ENCODE measurements at regions not wholly inside any gene's neighbourhood (a gene's known extent, or its start where the extent isn't known, plus 50 kb on each side); places are given as distances from the start of the nearest gene placed in this dataset.

DNA sequence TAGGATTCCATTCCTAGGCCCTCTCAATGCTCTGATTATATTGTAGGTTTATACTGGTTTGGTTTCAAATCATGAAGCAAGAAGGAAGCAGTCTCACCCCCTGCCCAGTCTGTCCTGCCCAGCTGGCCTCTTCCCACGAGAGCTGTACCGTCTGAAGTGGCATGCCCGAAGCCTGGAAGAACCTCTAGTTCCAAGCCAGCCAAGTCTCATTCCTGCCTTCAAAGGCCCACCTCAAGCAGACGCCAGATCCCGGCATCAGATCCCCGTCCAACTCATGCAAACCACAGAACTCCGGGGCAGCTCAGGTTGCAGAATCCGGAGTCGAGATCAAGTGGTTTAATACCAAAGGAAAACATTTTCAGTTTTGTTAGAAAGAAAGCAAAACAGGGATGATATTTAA lies 234.4 kb downstream of the LPIN1 start:
- no peaks in the 10 kb centered on the region for H3K4me1 ChIP-seq
- H3K36me3 ChIP-seq (replicated peaks), result no peaks in the 10 kb centered on the region
- no peak overlapping the region for H3K4me3 ChIP-seq
- DNase-seq (ENCODE audit: low spot score in 2 of 2), result no peak
- in situ Hi-C loops (cut with MboI; ENCODE audit: low sequenced_read_pairs), result no loop called here
- H3K27me3 ChIP-seq (ENCODE audit: low read depth), result no peaks in the 10 kb centered on the region
- H3K9me3 ChIP-seq, result no peaks in the 10 kb centered on the region

DNA sequence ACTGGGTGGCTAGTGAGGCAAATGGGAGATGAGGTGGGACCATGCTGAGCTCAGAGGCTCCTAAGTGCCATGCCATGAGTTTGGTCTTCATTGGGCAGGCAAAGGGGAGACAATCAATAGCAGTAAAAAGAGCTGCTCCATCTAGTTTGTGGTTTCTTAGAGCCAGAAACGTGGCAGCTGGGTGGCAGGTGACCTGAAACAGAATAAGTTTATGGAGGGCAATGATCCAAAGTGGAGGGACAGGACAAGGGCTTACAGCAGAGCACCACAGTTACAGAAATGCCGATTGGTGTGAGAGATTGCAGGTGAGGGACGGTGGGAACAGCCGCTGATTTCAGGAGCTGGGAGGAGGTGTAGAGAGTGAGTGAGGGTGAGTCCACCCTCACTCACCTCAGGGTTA lies 237.0 kb downstream of the LPIN1 start:
- Histone ChIP-seq H3K27me3 (ENCODE audit: low read depth) (no peaks in the 10 kb centered on the region), H3K36me3 (replicated peaks) (no peaks in the 10 kb centered on the region), H3K9me3 (no peaks in the 10 kb centered on the region), H3K4me3 (no peak overlapping the region), H3K4me1 (no peaks in the 10 kb centered on the region)
- in situ Hi-C loops (cut with MboI; ENCODE audit: low sequenced_read_pairs), result no loop called here
- DNase-seq (ENCODE audit: low spot score in 2 of 2), result no peak

DNA sequence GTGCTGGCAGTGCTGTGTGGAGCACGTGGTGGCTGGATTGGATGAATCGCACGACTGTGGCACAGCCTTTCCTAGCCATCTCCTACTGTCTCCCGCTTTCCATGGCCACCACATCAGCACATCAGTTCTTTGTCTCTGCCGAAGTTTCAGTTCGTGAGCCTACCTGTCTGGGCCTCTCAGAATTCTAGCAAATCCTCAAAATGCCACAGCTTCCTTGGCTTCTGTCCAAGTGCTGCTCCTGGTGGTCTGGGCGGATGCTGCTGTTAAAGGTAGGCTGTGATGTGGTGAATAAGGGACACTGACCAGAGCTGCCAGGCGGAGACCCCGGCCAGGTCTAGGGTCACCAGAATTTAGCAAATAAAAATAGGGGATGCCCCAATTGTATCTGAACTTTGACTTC lies 237.4 kb downstream of the LPIN1 start:
- no peaks in the 10 kb centered on the region for H3K4me1 ChIP-seq
- in situ Hi-C loops (cut with MboI; ENCODE audit: low sequenced_read_pairs), result no loop called here
- H3K9me3 ChIP-seq, result no peaks in the 10 kb centered on the region
- no peaks in the 10 kb centered on the region for H3K36me3 ChIP-seq (replicated peaks)
- DNase-seq (ENCODE audit: low spot score in 2 of 2), result no peak
- no peak overlapping the region for H3K4me3 ChIP-seq
- no peaks in the 10 kb centered on the region for H3K27me3 ChIP-seq (ENCODE audit: low read depth)

DNA sequence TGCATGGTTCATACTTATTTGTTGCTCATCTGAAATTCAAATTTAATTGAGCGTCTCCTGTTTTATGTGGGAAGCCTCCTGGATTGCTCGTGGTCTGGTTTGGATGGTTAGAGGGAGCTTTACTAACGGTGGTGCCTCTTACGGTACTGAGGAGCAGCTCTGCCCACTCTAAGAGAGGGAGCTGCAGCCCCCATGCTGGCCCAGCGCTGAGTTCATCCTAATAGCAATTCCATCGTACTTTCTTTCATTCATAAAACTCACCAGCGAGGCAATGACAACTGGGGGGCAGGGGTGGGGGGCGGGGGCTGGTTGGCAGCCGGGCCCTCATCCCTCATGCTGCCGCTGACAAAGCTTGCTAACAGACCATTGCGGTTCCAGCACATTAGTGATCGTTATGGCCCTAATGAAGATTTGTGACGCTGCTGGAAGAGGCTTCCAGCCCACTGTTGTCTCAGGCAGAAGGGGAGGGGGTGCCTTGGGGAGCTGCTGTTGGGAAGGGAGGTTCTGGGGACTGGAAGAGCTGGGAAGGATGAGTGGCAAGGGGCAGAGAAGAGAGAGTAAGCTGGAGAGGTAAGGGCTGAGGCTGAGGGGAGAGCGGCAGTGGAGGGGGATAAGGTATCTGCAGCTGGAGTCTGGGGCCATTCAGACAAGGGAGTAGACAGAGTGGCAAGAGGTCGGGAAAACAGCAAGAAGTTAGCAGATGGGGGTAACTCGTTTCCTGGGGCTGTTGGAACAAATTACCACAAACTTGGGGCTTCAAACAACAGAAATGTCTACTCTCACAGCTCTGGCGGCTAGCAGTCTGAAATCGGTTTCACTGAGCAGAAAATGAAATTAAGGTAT lies 238.1 kb downstream of the LPIN1 start:
- in situ Hi-C loops (cut with MboI; ENCODE audit: low sequenced_read_pairs), result no loop called here
- Histone ChIP-seq H3K27me3 (ENCODE audit: low read depth) (no peaks in the 10 kb centered on the region), H3K4me3 (no peak overlapping the region)

DNA sequence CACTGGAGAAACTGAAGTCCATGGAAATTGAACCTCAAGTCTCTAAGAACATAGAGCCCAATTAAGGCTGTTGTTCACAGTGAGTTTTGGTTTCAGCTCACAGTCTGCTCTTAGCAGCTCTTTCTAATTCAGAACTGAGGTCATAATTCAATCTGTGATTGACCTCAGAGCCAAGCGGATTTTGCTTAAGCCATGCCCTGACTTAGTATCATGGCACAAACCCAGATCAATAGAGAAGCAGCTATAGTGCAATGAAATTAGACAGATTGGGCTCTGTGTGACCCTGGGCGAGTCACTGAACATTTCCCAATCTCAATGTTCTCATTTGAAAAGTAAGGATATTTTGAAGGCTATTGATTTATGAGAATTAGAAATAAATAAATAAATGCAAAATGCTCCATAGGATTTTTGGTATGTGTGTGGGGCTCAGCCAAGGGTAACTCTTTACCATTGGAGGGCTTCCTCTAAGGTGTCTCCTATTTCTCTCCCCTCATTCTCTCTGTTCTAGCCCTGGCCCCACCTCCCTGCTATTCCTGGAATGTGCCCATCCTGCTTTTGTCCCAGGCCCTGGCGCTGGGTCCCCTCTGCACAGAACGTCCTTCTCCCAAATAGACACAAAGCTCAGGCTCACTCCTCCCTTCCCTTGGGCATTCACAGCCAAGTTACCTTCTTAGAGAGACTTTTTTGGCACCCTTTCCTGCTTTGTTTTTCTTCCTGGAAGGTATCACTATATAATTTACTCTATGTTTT lies 239.6 kb downstream of the LPIN1 start:
- no peaks in the 10 kb centered on the region for H3K27me3 ChIP-seq (ENCODE audit: low read depth)
- H3K4me1 ChIP-seq, result no peaks in the 10 kb centered on the region
- in situ Hi-C loops (cut with MboI; ENCODE audit: low sequenced_read_pairs), result no loop called here
- no peaks in the 10 kb centered on the region for H3K36me3 ChIP-seq (replicated peaks)
- DNase-seq (ENCODE audit: low spot score in 2 of 2), result no peak
- H3K4me3 ChIP-seq, result no peak overlapping the region
- no peaks in the 10 kb centered on the region for H3K9me3 ChIP-seq

More for the DNA sequence above, 238.1 kb downstream of the LPIN1 start:
- no peaks in the 10 kb centered on the region for H3K36me3 ChIP-seq (replicated peaks)
- DNase-seq (ENCODE audit: low spot score in 2 of 2), result no peak
- no peaks in the 10 kb centered on the region for H3K4me1 ChIP-seq
- H3K9me3 ChIP-seq, result no peaks in the 10 kb centered on the region

DNA sequence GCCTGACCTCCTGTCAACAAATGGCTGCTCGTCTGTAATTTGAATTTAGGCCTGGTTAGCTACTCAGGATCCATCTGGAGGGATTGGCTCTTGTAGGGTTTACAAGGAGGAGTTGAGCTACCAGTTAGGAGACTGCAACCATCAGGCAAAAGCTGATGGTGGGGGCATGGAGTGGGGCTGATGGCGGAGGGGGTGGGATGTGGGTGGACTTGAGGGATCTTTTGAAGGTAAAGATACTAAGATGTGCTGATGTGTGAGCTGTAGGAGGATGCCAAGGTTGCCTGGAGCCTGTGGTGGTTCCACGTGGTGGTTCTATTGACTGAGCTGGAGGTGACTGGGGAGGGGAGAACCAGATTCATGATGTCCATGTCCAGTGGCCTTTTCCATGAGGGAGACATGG lies 240.7 kb downstream of the LPIN1 start:
- Histone ChIP-seq H3K9me3 (no peaks in the 10 kb centered on the region), H3K4me3 (no peak overlapping the region), H3K4me1 (no peaks in the 10 kb centered on the region), H3K27me3 (ENCODE audit: low read depth) (no peaks in the 10 kb centered on the region), H3K36me3 (replicated peaks) (no peaks in the 10 kb centered on the region)
- in situ Hi-C loops (cut with MboI; ENCODE audit: low sequenced_read_pairs), result no loop called here
- DNase-seq (ENCODE audit: low spot score in 2 of 2), result no peak

DNA sequence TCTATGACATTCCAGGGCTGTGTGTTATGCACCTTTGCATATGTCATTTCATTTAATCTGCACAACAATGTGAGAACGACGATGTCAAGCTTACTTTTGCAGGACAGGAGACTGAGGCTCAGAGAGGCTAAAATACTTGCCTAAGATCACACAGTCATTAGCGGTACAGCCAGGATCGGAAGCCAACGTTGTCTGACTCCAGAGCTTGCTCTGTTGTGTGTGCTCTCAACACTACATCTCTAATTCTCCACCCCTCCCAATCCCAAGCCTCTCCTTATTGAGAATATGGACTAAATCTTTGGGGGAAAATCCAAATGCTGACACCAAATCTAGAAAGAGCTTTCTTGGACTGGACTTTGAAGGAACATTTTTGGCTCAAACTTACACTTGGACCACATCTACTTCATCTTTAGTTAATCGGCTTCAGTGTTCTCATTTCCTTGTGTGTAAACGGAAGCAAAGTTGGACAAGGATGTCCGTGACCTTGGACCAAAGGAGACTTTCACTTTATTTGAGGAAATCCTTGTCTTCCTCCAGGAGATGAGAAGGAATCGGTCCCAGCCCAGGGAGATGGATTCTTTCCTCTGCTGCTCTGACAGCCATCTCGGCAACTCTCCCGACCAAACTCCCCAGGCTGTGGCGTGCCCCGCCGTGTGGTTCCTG lies 242.4 kb downstream of the LPIN1 start:
- no peaks in the 10 kb centered on the region for H3K4me1 ChIP-seq
- DNase-seq (ENCODE audit: low spot score in 2 of 2), result no peak
- H3K27me3 ChIP-seq (ENCODE audit: low read depth), result no peaks in the 10 kb centered on the region
- no peaks in the 10 kb centered on the region for H3K36me3 ChIP-seq (replicated peaks)
- in situ Hi-C loops (cut with MboI; ENCODE audit: low sequenced_read_pairs), result no loop called here
- no peak overlapping the region for H3K4me3 ChIP-seq
- no peaks in the 10 kb centered on the region for H3K9me3 ChIP-seq

DNA sequence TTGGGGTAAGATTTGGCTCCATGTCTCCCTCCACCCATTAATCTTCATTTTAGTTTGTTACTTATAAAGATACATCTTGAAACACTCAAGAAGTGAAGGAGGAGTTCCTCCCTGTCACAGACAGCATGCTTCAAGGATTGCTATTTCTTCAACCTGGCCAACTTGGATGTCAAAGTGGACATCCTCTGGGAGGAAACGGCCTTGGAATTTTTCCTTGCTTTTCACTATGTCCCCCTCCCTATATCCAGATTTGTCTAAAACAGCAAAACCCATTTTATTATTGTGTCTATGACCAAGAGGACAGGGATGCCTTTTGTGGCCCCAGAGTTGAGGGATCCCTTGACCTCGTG lies 242.9 kb downstream of the LPIN1 start:
- Histone ChIP-seq H3K4me3 (no peak overlapping the region), H3K9me3 (no peaks in the 10 kb centered on the region), H3K27me3 (ENCODE audit: low read depth) (no peaks in the 10 kb centered on the region), H3K36me3 (replicated peaks) (no peaks in the 10 kb centered on the region), H3K4me1 (no peaks in the 10 kb centered on the region)
- in situ Hi-C loops (cut with MboI; ENCODE audit: low sequenced_read_pairs), result no loop called here
- no peak for DNase-seq (ENCODE audit: low spot score in 2 of 2)

DNA sequence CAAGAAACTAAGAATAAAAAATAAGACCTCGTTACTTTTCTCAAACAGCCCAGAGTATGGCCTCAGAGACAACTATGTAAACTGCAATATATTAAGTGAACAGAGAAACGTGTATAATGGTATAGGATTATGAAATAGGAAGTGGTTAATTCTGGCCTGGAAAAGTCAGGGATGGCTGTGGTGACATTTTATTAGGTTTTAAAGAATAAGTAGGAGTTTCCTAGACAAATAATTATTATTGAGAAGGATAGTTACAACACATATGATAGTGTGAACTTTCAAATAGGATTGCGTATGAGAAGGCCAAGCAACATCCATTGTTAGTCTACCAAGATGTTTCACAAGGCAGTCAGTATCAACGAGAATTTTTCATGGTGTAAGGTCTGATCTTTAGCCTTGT lies 244.1 kb downstream of the LPIN1 start:
- Histone ChIP-seq H3K9me3 (no peaks in the 10 kb centered on the region), H3K36me3 (replicated peaks) (no peaks in the 10 kb centered on the region), H3K27me3 (ENCODE audit: low read depth) (no peaks in the 10 kb centered on the region), H3K4me3 (no peak overlapping the region), H3K4me1 (no peaks in the 10 kb centered on the region)
- DNase-seq (ENCODE audit: low spot score in 2 of 2), result no peak
- in situ Hi-C loops (cut with MboI; ENCODE audit: low sequenced_read_pairs), result no loop called here

DNA sequence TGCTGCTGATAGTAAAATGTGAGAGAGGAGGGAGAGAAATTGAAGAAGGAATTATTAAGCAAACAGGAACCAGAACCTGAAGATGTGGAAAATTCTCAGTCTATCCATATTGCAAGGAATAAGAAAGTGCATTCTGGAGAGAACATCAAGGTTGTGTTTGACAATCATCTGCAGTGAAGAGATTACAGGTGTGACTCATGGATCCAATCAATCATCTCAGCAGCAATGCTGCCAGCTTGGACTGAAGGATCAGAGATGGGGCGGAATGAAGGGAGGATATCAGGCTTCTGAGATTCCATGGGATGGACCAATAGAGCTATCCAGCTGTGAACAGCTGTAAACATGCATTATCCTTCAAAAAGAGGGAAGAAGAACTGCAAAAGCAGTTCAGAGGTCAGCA lies 247.3 kb downstream of the LPIN1 start:
- H3K4me1 ChIP-seq, result no peaks in the 10 kb centered on the region
- no peaks in the 10 kb centered on the region for H3K36me3 ChIP-seq (replicated peaks)
- in situ Hi-C loops (cut with MboI; ENCODE audit: low sequenced_read_pairs), result no loop called here
- H3K9me3 ChIP-seq, result no peaks in the 10 kb centered on the region
- no peaks in the 10 kb centered on the region for H3K27me3 ChIP-seq (ENCODE audit: low read depth)
- no peak overlapping the region for H3K4me3 ChIP-seq
- DNase-seq (ENCODE audit: low spot score in 2 of 2), result no peak

DNA sequence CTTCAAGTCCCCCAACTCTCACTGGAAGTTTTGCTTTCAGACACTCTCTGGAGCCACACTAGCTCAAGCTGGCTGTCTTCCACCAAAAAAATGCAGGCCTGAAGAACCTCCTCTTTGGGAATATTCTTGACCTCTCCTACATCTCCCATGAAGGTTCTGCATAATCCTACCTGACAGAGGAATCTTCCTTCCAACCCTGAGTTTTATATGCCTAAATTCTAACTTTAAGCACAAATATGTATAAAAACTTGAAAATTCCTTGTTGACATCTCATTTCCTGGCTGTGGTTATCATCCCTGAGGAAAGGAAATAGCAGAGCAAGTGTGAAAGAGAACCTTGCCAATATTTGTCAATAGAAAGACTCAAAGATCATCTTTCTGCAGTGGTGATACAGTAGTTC lies 249.0 kb downstream of the LPIN1 start:
- Histone ChIP-seq H3K4me1 (no peaks in the 10 kb centered on the region), H3K9me3 (no peaks in the 10 kb centered on the region), H3K4me3 (no peak overlapping the region), H3K36me3 (replicated peaks) (no peaks in the 10 kb centered on the region), H3K27me3 (ENCODE audit: low read depth) (no peaks in the 10 kb centered on the region)
- in situ Hi-C loops (cut with MboI; ENCODE audit: low sequenced_read_pairs), result no loop called here
- DNase-seq (ENCODE audit: low spot score in 2 of 2), result no peak

DNA sequence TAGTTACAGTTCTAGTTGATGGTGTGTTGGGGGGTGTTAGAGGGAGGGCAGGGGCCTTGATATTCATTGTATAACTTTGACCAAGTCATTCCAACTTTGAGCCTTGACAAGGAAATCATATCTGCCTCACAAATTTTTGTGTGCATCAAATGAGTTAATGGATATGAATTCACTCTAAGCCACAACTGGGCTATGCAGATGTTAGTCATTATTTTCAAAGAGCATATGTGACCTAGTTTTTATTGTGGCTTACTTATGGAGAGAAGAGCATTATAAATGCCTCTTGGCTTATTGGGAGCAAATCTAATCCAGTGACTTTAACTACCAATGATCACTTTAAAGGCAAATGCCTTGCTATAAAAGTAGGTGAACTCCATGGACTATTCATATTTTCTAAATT lies 250.2 kb downstream of the LPIN1 start:
- in situ Hi-C loops (cut with MboI; ENCODE audit: low sequenced_read_pairs), result no loop called here
- no peak overlapping the region for H3K4me3 ChIP-seq
- H3K4me1 ChIP-seq, result no peaks in the 10 kb centered on the region
- H3K36me3 ChIP-seq (replicated peaks), result no peaks in the 10 kb centered on the region
- no peaks in the 10 kb centered on the region for H3K27me3 ChIP-seq (ENCODE audit: low read depth)
- no peak for DNase-seq (ENCODE audit: low spot score in 2 of 2)
- no peaks in the 10 kb centered on the region for H3K9me3 ChIP-seq

DNA sequence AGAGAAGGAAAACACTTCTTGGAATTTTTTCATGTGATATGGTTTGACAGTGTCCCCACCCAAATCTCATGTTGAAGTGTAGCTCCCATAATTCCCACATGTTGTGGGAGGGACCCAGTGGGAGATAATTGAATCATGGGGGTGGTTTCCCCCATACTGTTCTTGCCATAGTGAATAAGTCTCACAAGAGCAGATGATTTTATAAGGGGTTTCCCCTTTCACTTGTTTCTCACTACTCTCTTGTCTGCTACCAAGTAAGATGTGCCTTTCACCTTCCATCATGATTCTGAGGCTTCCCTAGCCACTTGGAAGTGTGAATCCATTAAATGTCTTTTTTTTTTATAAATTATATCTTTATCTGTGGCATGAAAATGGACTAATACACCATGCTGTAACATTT lies 250.7 kb downstream of the LPIN1 start:
- no peaks in the 10 kb centered on the region for H3K4me1 ChIP-seq
- in situ Hi-C loops (cut with MboI; ENCODE audit: low sequenced_read_pairs), result no loop called here
- no peaks in the 10 kb centered on the region for H3K36me3 ChIP-seq (replicated peaks)
- no peak for DNase-seq (ENCODE audit: low spot score in 2 of 2)
- H3K27me3 ChIP-seq (ENCODE audit: low read depth), result no peaks in the 10 kb centered on the region
- H3K4me3 ChIP-seq, result no peak overlapping the region
- H3K9me3 ChIP-seq, result no peaks in the 10 kb centered on the region

DNA sequence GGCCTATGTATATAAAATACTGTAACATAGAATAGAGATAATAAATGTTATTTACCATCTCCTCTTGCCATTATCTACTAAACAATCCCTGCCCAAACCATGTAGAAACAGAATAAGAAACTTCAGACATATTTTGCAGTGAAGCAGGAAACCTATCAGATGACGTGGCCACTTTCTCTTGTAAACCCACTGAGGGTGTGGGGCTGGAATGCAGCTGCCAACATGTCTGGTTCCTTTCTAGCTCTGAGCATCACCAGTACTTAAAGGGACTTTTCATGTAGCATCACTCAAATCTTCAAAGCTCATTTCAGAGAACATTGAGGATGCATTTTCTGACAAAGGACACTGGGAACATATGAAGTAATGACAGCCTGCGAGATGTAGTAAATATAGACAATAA lies 251.8 kb downstream of the LPIN1 start:
- Histone ChIP-seq H3K27me3 (ENCODE audit: low read depth) (no peaks in the 10 kb centered on the region), H3K9me3 (no peaks in the 10 kb centered on the region), H3K4me1 (no peaks in the 10 kb centered on the region), H3K4me3 (no peak overlapping the region), H3K36me3 (replicated peaks) (no peaks in the 10 kb centered on the region)
- no peak for DNase-seq (ENCODE audit: low spot score in 2 of 2)
- in situ Hi-C loops (cut with MboI; ENCODE audit: low sequenced_read_pairs), result no loop called here

All from HAP-1 (cell line).